ENCODE measurements at regions not wholly inside any gene's neighbourhood (a gene's known extent, or its start where the extent isn't known, plus 50 kb on each side); places are given as distances from the start of the nearest gene placed in this dataset.

DNA sequence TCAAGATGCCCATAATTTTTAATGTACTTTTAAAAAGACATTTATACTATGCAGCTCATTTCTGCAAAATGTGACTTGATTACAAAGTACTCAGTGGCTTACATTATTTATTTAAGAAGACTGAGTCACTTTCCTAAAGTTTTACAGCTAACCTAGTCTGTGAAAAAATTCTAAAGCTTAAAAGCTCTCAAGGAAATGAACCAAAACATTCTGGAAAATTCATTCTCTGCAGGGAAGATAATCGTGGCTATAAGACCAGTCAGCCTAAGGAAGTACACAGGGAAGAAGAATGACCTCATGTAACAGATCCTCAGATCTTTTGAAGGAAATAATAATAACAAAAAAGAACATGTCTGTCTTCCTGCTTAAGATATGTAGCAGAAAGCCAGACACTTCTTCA, 232.1 kb upstream of the STK17B start:
- DNase-seq (ENCODE audit: low read depth in 2 of 2) = peak; percentile 70 to 86
- H3K4me3 ChIP-seq (replicated peaks in 1 of 4; ENCODE audit: control extremely low read depth in 1 of 4, insufficient read depth in 1 of 4, low read depth in 3 of 4, low read length in 4 of 4) = no peak overlapping the region
- H3K27ac ChIP-seq (ENCODE audit: insufficient read depth, low read length) = no peak overlapping the region
- no peaks in the 10 kb centered on the region for H4K20me1 ChIP-seq (ENCODE audit: control insufficient read depth, extremely low read depth, insufficient read depth, low read length)
- H3K4me1 ChIP-seq (ENCODE audit: control insufficient read depth, extremely low read depth, insufficient read depth, low read length) = peaks cover 11% of the 10 kb centered on the region
- no peaks in the 10 kb centered on the region for H3K79me2 ChIP-seq (ENCODE audit: control insufficient read depth, insufficient read depth, low read length)
- H3K9me3 ChIP-seq (ENCODE audit: control insufficient read depth, insufficient read depth, low read depth, low read length) = no peaks in the 10 kb centered on the region
- no peak for TF ChIP-seq EZH2 (IDR thresholded peaks at IDR 0.05; ENCODE audit: low read length, missing control alignments)
- TF ChIP-seq, protein P1, sequence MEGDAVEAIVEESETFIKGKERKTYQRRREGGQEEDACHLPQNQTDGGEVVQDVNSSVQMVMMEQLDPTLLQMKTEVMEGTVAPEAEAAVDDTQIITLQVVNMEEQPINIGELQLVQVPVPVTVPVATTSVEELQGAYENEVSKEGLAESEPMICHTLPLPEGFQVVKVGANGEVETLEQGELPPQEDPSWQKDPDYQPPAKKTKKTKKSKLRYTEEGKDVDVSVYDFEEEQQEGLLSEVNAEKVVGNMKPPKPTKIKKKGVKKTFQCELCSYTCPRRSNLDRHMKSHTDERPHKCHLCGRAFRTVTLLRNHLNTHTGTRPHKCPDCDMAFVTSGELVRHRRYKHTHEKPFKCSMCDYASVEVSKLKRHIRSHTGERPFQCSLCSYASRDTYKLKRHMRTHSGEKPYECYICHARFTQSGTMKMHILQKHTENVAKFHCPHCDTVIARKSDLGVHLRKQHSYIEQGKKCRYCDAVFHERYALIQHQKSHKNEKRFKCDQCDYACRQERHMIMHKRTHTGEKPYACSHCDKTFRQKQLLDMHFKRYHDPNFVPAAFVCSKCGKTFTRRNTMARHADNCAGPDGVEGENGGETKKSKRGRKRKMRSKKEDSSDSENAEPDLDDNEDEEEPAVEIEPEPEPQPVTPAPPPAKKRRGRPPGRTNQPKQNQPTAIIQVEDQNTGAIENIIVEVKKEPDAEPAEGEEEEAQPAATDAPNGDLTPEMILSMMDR (conservative IDR thresholded peaks at IDR 0.05 in 1 of 2, IDR thresholded peaks at IDR 0.05 in 1 of 2; ENCODE audit: low read depth in 1 of 2, low read length in 2 of 2) = no peak
- H3K9ac ChIP-seq (ENCODE audit: insufficient read depth, low read length) = no peak overlapping the region
- H3K27me3 ChIP-seq (ENCODE audit: control insufficient read depth, insufficient read depth, low read length) = no peaks in the 10 kb centered on the region
- no peak overlapping the region for H3K4me2 ChIP-seq (ENCODE audit: extremely low read depth, insufficient read depth, low read length)
- no peaks in the 10 kb centered on the region for H3K36me3 ChIP-seq (ENCODE audit: control insufficient read depth, insufficient read depth, low read length)
- H2AFZ ChIP-seq (ENCODE audit: low read length) = no peak overlapping the region

GRCh38 chr2:196404276-196404675, 232.9 kb upstream of the STK17B start:
- Histone ChIP-seq H3K4me1 (ENCODE audit: control insufficient read depth, extremely low read depth, insufficient read depth, low read length) (peaks cover 11% of the 10 kb centered on the region), H4K20me1 (ENCODE audit: control insufficient read depth, extremely low read depth, insufficient read depth, low read length) (no peaks in the 10 kb centered on the region), H3K36me3 (ENCODE audit: control insufficient read depth, insufficient read depth, low read length) (no peaks in the 10 kb centered on the region), H3K9me3 (ENCODE audit: control insufficient read depth, insufficient read depth, low read depth, low read length) (no peaks in the 10 kb centered on the region), H3K27ac (ENCODE audit: insufficient read depth, low read length) (no peak overlapping the region), H3K4me3 (replicated peaks in 1 of 4; ENCODE audit: control extremely low read depth in 1 of 4, insufficient read depth in 1 of 4, low read depth in 3 of 4, low read length in 4 of 4) (no peak overlapping the region), H3K9ac (ENCODE audit: insufficient read depth, low read length) (no peak overlapping the region), H3K79me2 (ENCODE audit: control insufficient read depth, insufficient read depth, low read length) (no peaks in the 10 kb centered on the region), H3K27me3 (ENCODE audit: control insufficient read depth, insufficient read depth, low read length) (no peaks in the 10 kb centered on the region), H3K4me2 (ENCODE audit: extremely low read depth, insufficient read depth, low read length) (no peak overlapping the region), H2AFZ (ENCODE audit: low read length) (no peak overlapping the region)
- peak in 1 of 2 donors; percentile 32 for DNase-seq (ENCODE audit: low read depth in 2 of 2)
- TF ChIP-seq, protein P1 (conservative IDR thresholded peaks at IDR 0.05 in 1 of 2, IDR thresholded peaks at IDR 0.05 in 1 of 2; ENCODE audit: low read depth in 1 of 2, low read length in 2 of 2) = no peak
- TF ChIP-seq EZH2 (IDR thresholded peaks at IDR 0.05; ENCODE audit: low read length, missing control alignments) = no peak

DNA sequence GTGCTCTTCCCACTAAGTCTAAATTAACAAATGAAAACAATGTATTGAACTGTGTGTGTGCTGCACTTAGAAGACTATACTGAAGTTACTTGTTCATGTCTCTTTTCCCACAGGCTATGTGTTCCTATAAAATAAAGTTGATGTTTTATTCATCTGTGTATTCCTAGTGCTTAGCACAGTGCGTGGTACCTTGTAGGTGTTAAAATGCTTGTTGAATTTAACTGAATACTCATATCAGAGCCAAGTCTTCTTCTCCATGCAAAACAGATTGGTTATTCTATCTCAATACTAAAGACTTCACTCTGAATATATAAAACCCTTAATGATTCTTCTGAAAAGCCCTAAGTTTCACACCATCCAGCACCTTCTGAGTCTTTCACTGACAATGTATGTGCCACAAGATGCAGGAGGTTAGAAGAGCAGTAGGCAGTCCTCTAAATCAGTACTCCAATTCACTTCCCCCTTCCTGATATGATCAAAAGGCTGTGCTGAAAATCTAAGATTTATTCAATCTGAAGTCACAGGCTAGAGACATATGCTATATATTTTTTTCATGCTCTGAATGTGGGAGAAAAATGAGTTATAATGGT, 231.7 kb upstream of the CCDC150 start:
- DNase-seq (ENCODE audit: low read depth in 2 of 2) = no peak
- no peaks in the 10 kb centered on the region for H3K79me2 ChIP-seq (ENCODE audit: control insufficient read depth, insufficient read depth, low read length)
- no peak overlapping the region for H3K4me2 ChIP-seq (ENCODE audit: extremely low read depth, insufficient read depth, low read length)
- H3K27me3 ChIP-seq (ENCODE audit: control insufficient read depth, insufficient read depth, low read length) = no peaks in the 10 kb centered on the region
- no peaks in the 10 kb centered on the region for H4K20me1 ChIP-seq (ENCODE audit: control insufficient read depth, extremely low read depth, insufficient read depth, low read length)
- no peaks in the 10 kb centered on the region for H3K9me3 ChIP-seq (ENCODE audit: control insufficient read depth, insufficient read depth, low read depth, low read length)
- peaks cover 7% of the 10 kb centered on the region for H3K4me1 ChIP-seq (ENCODE audit: control insufficient read depth, extremely low read depth, insufficient read depth, low read length)
- H3K4me3 ChIP-seq (replicated peaks in 1 of 4; ENCODE audit: control extremely low read depth in 1 of 4, insufficient read depth in 1 of 4, low read depth in 3 of 4, low read length in 4 of 4) = no peak overlapping the region
- no peak overlapping the region for H3K27ac ChIP-seq (ENCODE audit: insufficient read depth, low read length)
- H3K9ac ChIP-seq (ENCODE audit: insufficient read depth, low read length) = no peak overlapping the region
- H3K36me3 ChIP-seq (ENCODE audit: control insufficient read depth, insufficient read depth, low read length) = no peaks in the 10 kb centered on the region
- no peak overlapping the region for H2AFZ ChIP-seq (ENCODE audit: low read length)
- no peak for TF ChIP-seq EZH2 (IDR thresholded peaks at IDR 0.05; ENCODE audit: low read length, missing control alignments)
